ENCODE measurements at regions not wholly inside any gene's neighbourhood (a gene's known extent, or its start where the extent isn't known, plus 50 kb on each side); places are given as distances from the start of the nearest gene placed in this dataset.

- TF ChIP-seq CTCF (IDR thresholded peaks at IDR 0.05; ENCODE audit: low read length) (no peak), EZH2 (IDR thresholded peaks at IDR 0.05; ENCODE audit: borderline replicate concordance, low read length) (no peak)
Observed at GRCh38 chr2:125684932-125685331, 971.0 kb upstream of the GYPC start.
